ENCODE measurements at regions not wholly inside any gene's neighbourhood (a gene's known extent, or its start where the extent isn't known, plus 50 kb on each side); places are given as distances from the start of the nearest gene placed in this dataset.

GRCh38 chr1:68308034-68308433 is 75.7 kb upstream of the WLS start:
- Histone ChIP-seq H3K79me2 (ENCODE audit: control insufficient read depth, insufficient read depth, low read length) (no peaks in the 10 kb centered on the region), H3K4me1 (replicated peaks in 1 of 2; ENCODE audit: control insufficient read depth in 2 of 2, insufficient read depth in 2 of 2, low read length in 2 of 2) (no peaks in the 10 kb centered on the region), H3K9ac (ENCODE audit: insufficient read depth in 1 of 2, low read depth in 2 of 2, low read length in 2 of 2) (no peak overlapping the region), H3K27me3 (ENCODE audit: control insufficient read depth in 2 of 2, insufficient read depth in 2 of 2, low read length in 2 of 2) (0 out of 5 replicates have a peak, but pooled peaks cover 0 to 3% of the 10 kb centered on the region in 2 experiments), H3K4me2 (ENCODE audit: insufficient read depth, low read length) (no peak overlapping the region), H2AFZ (ENCODE audit: low read depth, low read length) (no peak overlapping the region), H4K20me1 (replicated peaks; ENCODE audit: control insufficient read depth, insufficient read depth, low read length) (no peaks in the 10 kb centered on the region), H3K27ac (ENCODE audit: extremely low read depth, low read depth, low read length) (no peak overlapping the region), H3K9me1 (ENCODE audit: control insufficient read depth, insufficient read depth, low read length) (no peaks in the 10 kb centered on the region), H3K9me3 (replicated peaks; ENCODE audit: control insufficient read depth, insufficient read depth, low read depth, low read length) (no peaks in the 10 kb centered on the region), H3K36me3 (ENCODE audit: control insufficient read depth, insufficient read depth, low read length) (no peaks in the 10 kb centered on the region), H3K4me3 (no peak overlapping the region)
- 0% methylated on average over 1 of the region's 1 CpG for WGBS (ENCODE audit: insufficient coverage, low coverage, missing lambda C conversion rate)
- CTCF ChIA-PET (ENCODE audit: low intra/inter-chr PET ratio) = no interaction called here
- no TSS peak for BruUV-seq (replicated peaks)
- FAIRE-seq (no peak), ATAC-seq (no peak), DNase-seq (ENCODE audit: extremely low read depth in 1 of 4, low spot score in 3 of 4) (no peak)
- TF ChIP-seq, protein P1, sequence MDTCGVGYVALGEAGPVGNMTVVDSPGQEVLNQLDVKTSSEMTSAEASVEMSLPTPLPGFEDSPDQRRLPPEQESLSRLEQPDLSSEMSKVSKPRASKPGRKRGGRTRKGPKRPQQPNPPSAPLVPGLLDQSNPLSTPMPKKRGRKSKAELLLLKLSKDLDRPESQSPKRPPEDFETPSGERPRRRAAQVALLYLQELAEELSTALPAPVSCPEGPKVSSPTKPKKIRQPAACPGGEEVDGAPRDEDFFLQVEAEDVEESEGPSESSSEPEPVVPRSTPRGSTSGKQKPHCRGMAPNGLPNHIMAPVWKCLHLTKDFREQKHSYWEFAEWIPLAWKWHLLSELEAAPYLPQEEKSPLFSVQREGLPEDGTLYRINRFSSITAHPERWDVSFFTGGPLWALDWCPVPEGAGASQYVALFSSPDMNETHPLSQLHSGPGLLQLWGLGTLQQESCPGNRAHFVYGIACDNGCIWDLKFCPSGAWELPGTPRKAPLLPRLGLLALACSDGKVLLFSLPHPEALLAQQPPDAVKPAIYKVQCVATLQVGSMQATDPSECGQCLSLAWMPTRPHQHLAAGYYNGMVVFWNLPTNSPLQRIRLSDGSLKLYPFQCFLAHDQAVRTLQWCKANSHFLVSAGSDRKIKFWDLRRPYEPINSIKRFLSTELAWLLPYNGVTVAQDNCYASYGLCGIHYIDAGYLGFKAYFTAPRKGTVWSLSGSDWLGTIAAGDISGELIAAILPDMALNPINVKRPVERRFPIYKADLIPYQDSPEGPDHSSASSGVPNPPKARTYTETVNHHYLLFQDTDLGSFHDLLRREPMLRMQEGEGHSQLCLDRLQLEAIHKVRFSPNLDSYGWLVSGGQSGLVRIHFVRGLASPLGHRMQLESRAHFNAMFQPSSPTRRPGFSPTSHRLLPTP (IDR thresholded peaks at IDR 0.05; ENCODE audit: borderline replicate concordance, extremely low read depth, insufficient read length) = no peak
- TF ChIP-seq ZNF668 (CRISPR knock-in tag; IDR thresholded peaks at IDR 0.05) (no peak), SIN3B (IDR thresholded peaks at IDR 0.05; ENCODE audit: low read depth) (no peak), DNMT1 (IDR thresholded peaks at IDR 0.05) (no peak), BMI1 (IDR thresholded peaks at IDR 0.05; ENCODE audit: low read length) (no peak), ADNP (tag; IDR thresholded peaks at IDR 0.05) (no peak), HMG20A (CRISPR knock-in tag; conservative IDR thresholded peaks at IDR 0.05) (no peak), ZNF717 (CRISPR knock-in tag; IDR thresholded peaks at IDR 0.05) (no peak)
- in situ Hi-C loops (cut with MboI) (no loop called here), intact Hi-C loops (cut with micrococcal nuclease) (no loop called here)
- POLR2A ChIA-PET = no interaction called here
